IMR-90 (cell line): ENCODE measurements at regions not wholly inside any gene's neighbourhood (a gene's known extent, or its start where the extent isn't known, plus 50 kb on each side); places are given as distances from the start of the nearest gene placed in this dataset.

Experiments
- ATAC-seq: fragments of 200-7000 bp; cut with Tn5 transposase; 2 replicates; pipeline ENCODE4 v1.9.1; 2020; ENCODE audit warnings: low read depth, mild to moderate bottlenecking, moderate library complexity
- BruUV-seq: library from RNA; stranded (reverse); fragments of 400-500 nt; replicated peaks from 2 replicates; lab custom pipeline; 2021; lab: Mats Ljungman, UMichigan
- CTCF ChIA-PET: fragments of 300-600 bp; formaldehyde crosslinking; extraction: SDS; loops from one replicate; lab custom pipeline; 2021; ENCODE audit warnings: antibody characterized with exemption; lab: Yijun Ruan, JAX
- POLR2A ChIA-PET: fragments of 300-600 bp; sonication (Branson Sonifier 250); formaldehyde crosslinking; loops from one replicate; lab custom pipeline; 2022; ENCODE audit warnings: antibody characterized with exemption; ENCODE audit not compliant: unreplicated experiment; lab: Charles Lee
- DNase-seq: peaks from one replicate; pipeline ENCODE4 v3.0.0; 2013
- H2AFZ ChIP-seq: replicated peaks from 2 replicates; pipeline ENCODE3; 2013; ENCODE audit warnings: low read length, mild to moderate bottlenecking; ENCODE audit not compliant: poor library complexity
- H2AK5ac ChIP-seq: 2 replicates; pipeline ENCODE4 v1.6.1; 2013; ENCODE audit warnings: low read depth, low read length, inconsistent platforms
- H2AK9ac ChIP-seq: replicated peaks from 2 replicates; pipeline ENCODE3; 2013; ENCODE audit warnings: mild to moderate bottlenecking, low read depth, low read length, moderate library complexity; ENCODE audit not compliant: poor library complexity
- H2BK120ac ChIP-seq: 2 replicates; pipeline ENCODE4 v1.6.1; 2013; ENCODE audit warnings: low read depth, low read length, inconsistent platforms
- H2BK15ac ChIP-seq: 3 replicates; pipeline ENCODE4 v1.6.1; 2013; ENCODE audit warnings: low read depth, low read length, inconsistent platforms
- H2BK20ac ChIP-seq: 2 replicates; pipeline ENCODE4 v1.6.1; 2013; ENCODE audit warnings: low read depth, mild to moderate bottlenecking, inconsistent platforms, low read length, moderate library complexity
- H2BK5ac ChIP-seq: 2 replicates; pipeline ENCODE4 v1.6.1; 2013; ENCODE audit warnings: mild to moderate bottlenecking, low read depth, low read length, inconsistent platforms; ENCODE audit not compliant: poor library complexity, severe bottlenecking
- H3K14ac ChIP-seq: replicated peaks from 2 replicates; pipeline ENCODE4 v1.6.1; 2013; ENCODE audit warnings: low read depth, low read length, inconsistent platforms
- H3K18ac ChIP-seq: 2 replicates; pipeline ENCODE4 v1.6.1; 2013; ENCODE audit warnings: low read depth, low read length, control low read depth
- H3K23ac ChIP-seq: 2 replicates; pipeline ENCODE4 v1.6.1; 2013; ENCODE audit warnings: low read depth, low read length, inconsistent platforms
- H3K27ac ChIP-seq: 2 replicates; pipeline ENCODE4 v1.5.1; 2013; ENCODE audit warnings: mild to moderate bottlenecking, control low read depth, low read length; ENCODE audit not compliant: insufficient read depth
- H3K27me3 ChIP-seq: 2 replicates; pipeline ENCODE4 v1.6.1; 2013; ENCODE audit warnings: low read length; ENCODE audit not compliant: control insufficient read depth, insufficient read depth
- H3K36me3 ChIP-seq: 2 replicates; pipeline ENCODE4 v1.6.1; 2013; ENCODE audit warnings: low read length, mixed read lengths; ENCODE audit not compliant: control insufficient read depth, insufficient read depth
- H3K4ac ChIP-seq: 2 replicates; pipeline ENCODE4 v1.6.1; 2013; ENCODE audit warnings: low read depth, low read length, inconsistent platforms
- H3K4me1 ChIP-seq: 2 replicates; pipeline ENCODE4 v1.6.1; 2013; ENCODE audit warnings: low read length, mixed read lengths; ENCODE audit not compliant: control insufficient read depth, insufficient read depth
- H3K4me2 ChIP-seq: 2 replicates; pipeline ENCODE4 v1.6.1; 2013; ENCODE audit warnings: low read depth, mild to moderate bottlenecking, control low read depth, low read length, moderate library complexity
- H3K4me3 ChIP-seq: 2 replicates; pipeline ENCODE4 v1.5.1; 2013; ENCODE audit warnings: low read depth, mild to moderate bottlenecking, control low read depth, low read length, moderate library complexity; ENCODE audit not compliant: insufficient read depth
- H3K56ac ChIP-seq: 2 replicates; pipeline ENCODE4 v1.6.1; 2013; ENCODE audit warnings: low read length, inconsistent platforms; ENCODE audit not compliant: insufficient read depth; ENCODE audit errors: extremely low read depth
- H3K79me1 ChIP-seq, 2 experiments: 2 replicates each; pipeline ENCODE4 v1.6.1; 2013; ENCODE audit warnings: low read length in 2 of 2, inconsistent platforms in 1 of 2, low read depth in 1 of 2
- H3K9ac ChIP-seq: 2 replicates; pipeline ENCODE4 v1.6.1; 2013; ENCODE audit warnings: low read depth, low read length, control low read depth
- H3K9me1 ChIP-seq: 2 replicates; pipeline ENCODE4 v1.6.1; 2013; ENCODE audit warnings: low read length, inconsistent platforms; ENCODE audit not compliant: insufficient read depth
- H3K9me3 ChIP-seq: 2 replicates; pipeline ENCODE4 v1.6.1; 2013; ENCODE audit warnings: low read length; ENCODE audit not compliant: control insufficient read depth, insufficient read depth
- H4K20me1 ChIP-seq: 2 replicates; pipeline ENCODE4 v1.6.1; 2013; ENCODE audit warnings: low read length, inconsistent platforms; ENCODE audit not compliant: insufficient read depth
- H4K5ac ChIP-seq: 2 replicates; pipeline ENCODE4 v1.6.1; 2013; ENCODE audit warnings: mild to moderate bottlenecking, low read depth, low read length, control low read depth
- H4K8ac ChIP-seq, 2 experiments: 2 replicates each; pipeline ENCODE4 v1.6.1; 2013; ENCODE audit warnings: low read depth in 2 of 2, low read length in 2 of 2, control low read depth in 1 of 2, inconsistent platforms in 1 of 2
- H4K91ac ChIP-seq: 2 replicates; pipeline ENCODE4 v1.6.1; 2013; ENCODE audit warnings: low read depth, low read length, inconsistent platforms; ENCODE audit not compliant: insufficient read depth
- CEBPB ChIP-seq: IDR thresholded peaks from 2 replicates; pipeline ENCODE4 v1.6.1; 2012; ENCODE audit warnings: low read depth, low read length, improper control_type of control experiment
- ELK1 ChIP-seq: fragments of 150-350 bp; IDR thresholded peaks from 2 replicates; pipeline ENCODE4 v1.6.1; 2016; ENCODE audit warnings: low read depth, mild to moderate bottlenecking, low read length, moderate library complexity, borderline replicate concordance
- FOS ChIP-seq: fragments of 150-350 bp; IDR thresholded peaks from 2 replicates; pipeline ENCODE4 v1.6.1; 2016; ENCODE audit warnings: low read depth, low read length
- NFE2L2 ChIP-seq: fragments of 150-350 bp; IDR thresholded peaks from 2 replicates; pipeline ENCODE4 v1.6.1; 2016; ENCODE audit warnings: low read depth, mild to moderate bottlenecking, low read length
- POLR2A ChIP-seq: IDR thresholded peaks from 2 replicates; pipeline ENCODE4 v1.6.1; 2012; ENCODE audit warnings: mild to moderate bottlenecking, low read depth, low read length
- RCOR1 ChIP-seq: IDR thresholded peaks from 2 replicates; pipeline ENCODE4 v1.6.1; 2012; ENCODE audit warnings: mild to moderate bottlenecking, low read length, improper control_type of control experiment; ENCODE audit not compliant: insufficient replicate concordance
- WGBS, 2 experiments: methylation state at CpG; one replicate each; pipeline versions ENCODE4 v1.1.5 to v1.1.7; 2013; ENCODE audit warnings: missing lambda C conversion rate in 2 of 2; ENCODE audit not compliant: insufficient read length in 1 of 2; ENCODE audit errors: extremely low coverage in 2 of 2; 5-methylcytosine and 5-hydroxymethylcytosine counted together
- dilution Hi-C: fragments of 300-500 bp; cut with HindIII; formaldehyde crosslinking; loops from one replicate; pipeline ENCODE4 v1.14.3; 2018; ENCODE audit warnings: low sequenced_read_pairs; ENCODE audit not compliant: unreplicated experiment
- in situ Hi-C: fragments of 300-500 bp; cut with MboI; formaldehyde crosslinking; loops from 3 replicates; pipeline ENCODE4 v1.14.3; 2019; ENCODE audit warnings: low sequenced_read_pairs, inconsistent platforms, mixed read lengths
- intact Hi-C: fragments of 100-400 bp; cut with micrococcal nuclease; formaldehyde crosslinking; loops from 2 replicates; pipeline ENCODE4 v1.10.0; 2022

GRCh38 chr3:64796607-64797399, 109.0 kb upstream of the ADAMTS9 start:
- dilution Hi-C loops = no loop called here
- in situ Hi-C loops = no loop called here
- ATAC-seq = no peak
- BruUV-seq = no TSS peak
- POLR2A ChIA-PET = no interaction called here
- CTCF ChIA-PET = no interaction called here
- no peak overlapping the region for H2AK9ac ChIP-seq
- H4K5ac ChIP-seq = no peak overlapping the region
- H3K9me1 ChIP-seq = 0 out of 2 replicates have a peak, but pooled peaks cover 3% of the 10 kb centered on the region
- no peaks in the 10 kb centered on the region for H3K27me3 ChIP-seq
- H3K36me3 ChIP-seq = 0 out of 2 replicates have a peak, but pooled peaks cover 6% of the 10 kb centered on the region
- H2BK120ac ChIP-seq = no peak overlapping the region
- no peak overlapping the region for H2BK5ac ChIP-seq
- H3K4ac ChIP-seq = no peak overlapping the region
- no peak overlapping the region for H4K8ac ChIP-seq
- no peak overlapping the region for H2AK5ac ChIP-seq
- no peak overlapping the region for H3K27ac ChIP-seq
- WGBS, 2 experiments = no CpG with 5 or more reads among the region's 7 CpGs
- H3K14ac ChIP-seq = no peak overlapping the region
- H3K4me3 ChIP-seq = no peak overlapping the region
- H3K56ac ChIP-seq = no peak overlapping the region
- H2BK20ac ChIP-seq = no peak overlapping the region
- H3K4me2 ChIP-seq = no peak overlapping the region
- no peak overlapping the region for H3K23ac ChIP-seq
- no peak overlapping the region for H2BK15ac ChIP-seq
- intact Hi-C loops = no loop called here
- no peaks in the 10 kb centered on the region for H4K20me1 ChIP-seq
- no peak overlapping the region for H4K91ac ChIP-seq
- H3K9ac ChIP-seq = no peak overlapping the region
- H3K9me3 ChIP-seq = no peaks in the 10 kb centered on the region
- TF ChIP-seq RCOR1 = no peak
- no peak for TF ChIP-seq FOS
- no peak for TF ChIP-seq POLR2A
- no peak for TF ChIP-seq CEBPB
- no peak for TF ChIP-seq ELK1
- no peak for TF ChIP-seq NFE2L2
- DNase-seq = no peak
- no peaks in the 10 kb centered on the region for H3K79me1 ChIP-seq
- H2AFZ ChIP-seq = no peak overlapping the region
- no peak overlapping the region for H3K18ac ChIP-seq
- H3K4me1 ChIP-seq = no peaks in the 10 kb centered on the region
